GM12872 (cell line): ENCODE measurements at regions not wholly inside any gene's neighbourhood (a gene's known extent, or its start where the extent isn't known, plus 50 kb on each side); places are given as distances from the start of the nearest gene placed in this dataset.

Experiments used
- CTCF ChIP-seq: IDR thresholded peaks from 3 replicates; pipeline ENCODE4 v1.5.1; 2011; ENCODE audit warnings: low read depth, mild to moderate bottlenecking, low read length, moderate library complexity; ENCODE audit not compliant: insufficient read depth

- TF ChIP-seq CTCF = no peak
Observed at GRCh38 chr2:36287363-36288275, 68.0 kb upstream of the CRIM1 start.

- no peak for TF ChIP-seq CTCF
Observed at GRCh38 chr2:36277881-36278523, 77.6 kb upstream of the CRIM1 start.

GRCh38 chr2:36277146-36277808, 78.3 kb upstream of the CRIM1 start:
- no peak for TF ChIP-seq CTCF

GRCh38 chr2:36271266-36271665, 84.3 kb upstream of the CRIM1 start:
- TF ChIP-seq CTCF = no peak

- no peak for TF ChIP-seq CTCF
Observed at GRCh38 chr2:36270758-36271157, 84.8 kb upstream of the CRIM1 start.

- no peak for TF ChIP-seq CTCF
Observed at GRCh38 chr2:36267194-36267593, 88.4 kb upstream of the CRIM1 start.

GRCh38 chr2:36266536-36267121, 88.9 kb upstream of the CRIM1 start:
- peak; percentile 24; the same call in 1 of the 3 replicates for TF ChIP-seq CTCF
